HG03457 (cell line): ENCODE measurements at regions not wholly inside any gene's neighbourhood (a gene's known extent, or its start where the extent isn't known, plus 50 kb on each side); places are given as distances from the start of the nearest gene placed in this dataset.

Experiments used
- ATAC-seq: cut with Tn5 transposase; IDR thresholded peaks from one replicate; pipeline ENCODE4 v1.9.1; 2021; ENCODE audit warnings: moderate number of reproducible peaks; ENCODE audit not compliant: unreplicated experiment

- ATAC-seq: no peak
These were observed 446.5 kb downstream of the BCL11A start for GRCh38 chr2:60106836-60107529.

GRCh38 chr2:60105906-60106305 lies 447.5 kb downstream of the BCL11A start:
- ATAC-seq: no peak

GRCh38 chr2:60104514-60105505 lies 448.6 kb downstream of the BCL11A start:
- no peak for ATAC-seq

- ATAC-seq: no peak
These were observed 453.4 kb downstream of the BCL11A start for GRCh38 chr2:60100034-60100433.

- ATAC-seq: no peak
These were observed 454.5 kb downstream of the BCL11A start for GRCh38 chr2:60098996-60099395.

- no peak for ATAC-seq
These were observed 456.2 kb downstream of the BCL11A start for GRCh38 chr2:60097298-60097697.

- ATAC-seq: no peak
These were observed 456.9 kb downstream of the BCL11A start for GRCh38 chr2:60096556-60096955.

GRCh38 chr2:60095903-60096302 lies 457.6 kb downstream of the BCL11A start:
- no peak for ATAC-seq

GRCh38 chr2:60095202-60095815 lies 458.1 kb downstream of the BCL11A start:
- ATAC-seq: no peak

GRCh38 chr2:60094450-60094929 lies 459.0 kb downstream of the BCL11A start:
- ATAC-seq: no peak

- no peak for ATAC-seq
These were observed 460.7 kb downstream of the BCL11A start for GRCh38 chr2:60092781-60093180.

- ATAC-seq: no peak
These were observed 461.6 kb downstream of the BCL11A start for GRCh38 chr2:60091894-60092293.

- no peak for ATAC-seq
These were observed 462.2 kb downstream of the BCL11A start for GRCh38 chr2:60091266-60091665.

GRCh38 chr2:60079562-60079961 lies 473.9 kb downstream of the BCL11A start:
- ATAC-seq: no peak

GRCh38 chr2:60075048-60075447 lies 478.4 kb downstream of the BCL11A start:
- ATAC-seq: no peak

GRCh38 chr2:60073201-60073600 lies 480.3 kb downstream of the BCL11A start:
- ATAC-seq: no peak

GRCh38 chr2:60072609-60073008 lies 480.8 kb downstream of the BCL11A start:
- no peak for ATAC-seq

- ATAC-seq: no peak
These were observed 482.0 kb downstream of the BCL11A start for GRCh38 chr2:60071490-60071831.

- no peak for ATAC-seq
These were observed 482.5 kb downstream of the BCL11A start for GRCh38 chr2:60070736-60071489.

- ATAC-seq: no peak
These were observed 483.3 kb downstream of the BCL11A start for GRCh38 chr2:60070196-60070595.

GRCh38 chr2:60068755-60069154 lies 484.7 kb downstream of the BCL11A start:
- ATAC-seq: no peak
